Mesodermal cell (in vitro differentiated cells): ENCODE measurements at regions not wholly inside any gene's neighbourhood (a gene's known extent, or its start where the extent isn't known, plus 50 kb on each side); places are given as distances from the start of the nearest gene placed in this dataset.
"Not testable (repeated sequence)": the region's sequence is repeated elsewhere in the genome, so short reads cannot be mapped to it uniquely, and the experiment has no call there.

Experiments
- H3K27ac ChIP-seq: 2 replicates; pipeline ENCODE4 v1.7.0; 2013; ENCODE audit warnings: mild to moderate bottlenecking, low read depth, low read length, moderate library complexity; ENCODE audit not compliant: severe bottlenecking
- H3K36me3 ChIP-seq: 2 replicates; pipeline ENCODE4 v1.7.1; 2013; ENCODE audit warnings: mild to moderate bottlenecking, low read length, moderate library complexity; ENCODE audit not compliant: control insufficient read depth, insufficient read depth
- H3K4me1 ChIP-seq: one replicate; pipeline ENCODE4 v1.7.1; 2013; ENCODE audit warnings: mild to moderate bottlenecking, low read length; ENCODE audit not compliant: insufficient read depth, control insufficient read depth, poor library complexity, severe bottlenecking
- H3K4me3 ChIP-seq: 2 replicates; pipeline ENCODE4 v1.7.0; 2013; ENCODE audit warnings: low read length, control low read depth, mild to moderate bottlenecking; ENCODE audit not compliant: insufficient read depth, poor library complexity, severe bottlenecking; ENCODE audit errors: extremely low read depth
- H3K9me3 ChIP-seq: 2 replicates; pipeline ENCODE4 v1.7.1; 2013; ENCODE audit warnings: mild to moderate bottlenecking, low read length, moderate library complexity; ENCODE audit not compliant: control insufficient read depth
- WGBS, 2 experiments: methylation state at CpG; one replicate each; pipeline ENCODE4 v1.1.5; 2013; ENCODE audit warnings: missing lambda C conversion rate in 2 of 2; ENCODE audit not compliant: insufficient coverage in 2 of 2; 5-methylcytosine and 5-hydroxymethylcytosine counted together

GRCh38 chr6:139738801-139739455, 364.5 kb upstream of the CITED2 start:
- Histone ChIP-seq H3K27ac (no peak overlapping the region), H3K36me3 (no peaks in the 10 kb centered on the region), H3K4me1 (no peaks in the 10 kb centered on the region), H3K4me3 (no peak overlapping the region), H3K9me3 (no peaks in the 10 kb centered on the region)
- 100% methylated on average over 1 of the region's 3 CpGs; no CpG with 5 or more reads in 1 of the 2 experiments for WGBS, 2 experiments

GRCh38 chr6:139736325-139736906, 362.0 kb upstream of the CITED2 start:
- peaks cover 5% of the 10 kb centered on the region for H3K4me1 ChIP-seq
- no peak overlapping the region for H3K4me3 ChIP-seq
- H3K27ac ChIP-seq: no peak overlapping the region
- H3K36me3 ChIP-seq: no peaks in the 10 kb centered on the region
- no peaks in the 10 kb centered on the region for H3K9me3 ChIP-seq
- WGBS, 2 experiments: 83 to 100% methylated on average over 2 of the region's 2 CpGs

GRCh38 chr6:139732451-139732850, 358.0 kb upstream of the CITED2 start:
- Histone ChIP-seq H3K4me3 (no peak overlapping the region), H3K27ac (no peak overlapping the region), H3K4me1 (peaks cover 5% of the 10 kb centered on the region), H3K9me3 (no peaks in the 10 kb centered on the region), H3K36me3 (no peaks in the 10 kb centered on the region)
- 79 to 88% methylated on average over 2 to 3 of the region's 3 CpGs for WGBS, 2 experiments

GRCh38 chr6:139730340-139730974, 356.0 kb upstream of the CITED2 start:
- Histone ChIP-seq H3K36me3 (no peaks in the 10 kb centered on the region), H3K4me3 (no peak overlapping the region), H3K4me1 (peaks cover 5% of the 10 kb centered on the region), H3K9me3 (no peaks in the 10 kb centered on the region), H3K27ac (no peak overlapping the region)
- 100% methylated on average over 1 of the region's 2 CpGs for WGBS, 2 experiments

- H3K27ac ChIP-seq: no peak overlapping the region
- no peak overlapping the region for H3K4me3 ChIP-seq
- peaks cover 5% of the 10 kb centered on the region for H3K4me1 ChIP-seq
- 89 to 96% methylated on average over 3 of the region's 5 CpGs for WGBS, 2 experiments
- no peaks in the 10 kb centered on the region for H3K36me3 ChIP-seq
- no peaks in the 10 kb centered on the region for H3K9me3 ChIP-seq
Observed at GRCh38 chr6:139728876-139729427, 354.5 kb upstream of the CITED2 start.

GRCh38 chr6:139726272-139726671, 351.8 kb upstream of the CITED2 start:
- H3K4me1 ChIP-seq, H3K9me3 ChIP-seq, H3K4me3 ChIP-seq, H3K36me3 ChIP-seq, H3K27ac ChIP-seq: not testable (repeated sequence)
- WGBS, 2 experiments: 90 to 91% methylated on average over 9 to 13 of the region's 23 CpGs

- no peaks in the 10 kb centered on the region for H3K4me1 ChIP-seq
- no peak overlapping the region for H3K4me3 ChIP-seq
- no peaks in the 10 kb centered on the region for H3K9me3 ChIP-seq
- no peak overlapping the region for H3K27ac ChIP-seq
- no peaks in the 10 kb centered on the region for H3K36me3 ChIP-seq
- 67 to 86% methylated on average over 1 of the region's 3 CpGs for WGBS, 2 experiments
Observed at GRCh38 chr6:139722530-139722929, 348.1 kb upstream of the CITED2 start.

GRCh38 chr6:139721954-139722353, 347.5 kb upstream of the CITED2 start:
- Histone ChIP-seq H3K27ac (no peak overlapping the region), H3K36me3 (no peaks in the 10 kb centered on the region), H3K4me1 (no peaks in the 10 kb centered on the region), H3K4me3 (no peak overlapping the region), H3K9me3 (no peaks in the 10 kb centered on the region)
- 100% methylated on average over 1 of the region's 3 CpGs; no CpG with 5 or more reads in 1 of the 2 experiments for WGBS, 2 experiments

- Histone ChIP-seq H3K36me3 (no peaks in the 10 kb centered on the region), H3K4me3 (no peak overlapping the region), H3K27ac (no peak overlapping the region), H3K9me3 (no peaks in the 10 kb centered on the region), H3K4me1 (peaks cover 12% of the 10 kb centered on the region)
- 92 to 100% methylated on average over 1 to 3 of the region's 4 CpGs for WGBS, 2 experiments
Observed at GRCh38 chr6:139713900-139714506, 339.6 kb upstream of the CITED2 start.

- Histone ChIP-seq H3K4me1 (peaks cover 16% of the 10 kb centered on the region), H3K36me3 (no peaks in the 10 kb centered on the region), H3K27ac (no peak overlapping the region), H3K4me3 (no peak overlapping the region), H3K9me3 (no peaks in the 10 kb centered on the region)
- WGBS, 2 experiments: 83 to 91% methylated on average over 1 to 3 of the region's 3 CpGs
Observed at GRCh38 chr6:139713424-139713823, 339.0 kb upstream of the CITED2 start.
